CD4-positive, alpha-beta T cell treated with Interleukin-12 subunit alpha and Interleukin-12 subunit beta, for 1 hour (primary cell): ENCODE measurements at regions not wholly inside any gene's neighbourhood (a gene's known extent, or its start where the extent isn't known, plus 50 kb on each side); places are given as distances from the start of the nearest gene placed in this dataset.

Experiments used
- DNase-seq: peaks from one replicate; pipeline ENCODE4 v3.0.0-alpha.2; 2020

GRCh38 chr13:50697746-50698539, 145.5 kb downstream of the DLEU7 start:
- DNase-seq, result no peak

DNA sequence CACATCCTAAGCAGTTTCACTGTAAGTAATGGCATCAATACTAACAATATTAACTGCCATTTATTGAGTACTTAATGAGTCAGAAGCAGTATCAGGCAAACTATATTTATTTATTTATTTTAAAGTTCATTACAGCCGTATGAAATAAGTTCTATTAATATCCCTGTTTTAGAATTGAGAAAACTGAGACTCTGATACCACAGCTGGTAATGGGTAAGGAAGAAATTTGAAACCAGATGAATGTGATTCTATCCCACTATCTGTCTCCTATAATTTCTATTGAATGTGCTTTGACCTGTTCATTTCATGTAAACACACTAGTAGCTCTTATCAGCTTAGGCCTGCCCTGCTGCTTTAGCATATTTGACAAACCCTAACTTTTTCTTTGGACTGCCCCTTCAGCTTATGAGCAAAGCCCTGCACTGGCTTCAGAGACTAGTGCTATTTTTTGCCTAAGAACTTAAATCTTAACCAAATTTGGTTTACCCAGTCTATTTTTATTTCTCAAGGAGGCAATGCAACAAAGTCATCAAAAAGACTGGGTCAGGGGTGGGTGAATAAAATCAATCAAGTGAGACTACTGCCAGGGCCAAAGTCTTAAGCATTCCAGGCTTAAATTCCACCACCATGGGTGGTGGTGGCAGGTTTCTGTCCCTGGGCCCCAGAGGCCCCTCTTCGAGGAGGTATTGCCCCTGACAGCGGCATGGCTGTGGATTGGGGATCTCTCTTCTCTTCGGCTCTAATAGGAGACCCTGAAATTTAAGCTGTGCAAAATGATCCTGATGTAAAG, 143.4 kb downstream of the DLEU7 start:
- DNase-seq, result no peak

DNA sequence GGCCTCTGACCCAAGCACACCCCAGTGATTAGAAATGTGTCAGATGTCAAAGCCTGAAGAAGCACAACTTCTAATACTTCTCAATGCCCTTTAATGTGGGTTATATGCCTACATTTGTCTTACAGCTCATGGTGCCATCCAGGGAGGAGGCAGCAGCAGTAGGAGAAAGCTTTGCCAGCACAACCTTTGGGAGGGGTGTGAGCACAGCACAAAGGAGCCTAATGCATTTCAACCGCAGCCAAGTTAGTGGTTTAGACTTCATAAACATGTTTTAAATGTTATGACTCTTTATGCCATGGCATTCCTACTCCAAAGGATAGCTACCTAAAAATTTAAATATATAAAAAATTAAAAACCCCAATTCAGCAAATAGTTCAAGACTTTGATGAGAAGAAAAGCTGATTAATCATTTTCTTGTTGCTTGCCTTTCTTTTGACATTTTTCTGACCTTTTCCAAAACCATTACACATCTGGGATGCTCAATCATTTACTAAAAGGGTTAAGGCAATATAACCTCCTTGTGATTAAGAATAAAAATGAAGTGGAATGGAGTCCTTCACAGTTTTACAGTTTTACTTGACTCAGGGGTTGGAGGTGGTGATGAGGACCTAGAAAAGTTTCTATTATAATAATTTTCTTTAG, 142.7 kb downstream of the DLEU7 start:
- DNase-seq, result no peak

GRCh38 chr13:50701469-50701868, 142.0 kb downstream of the DLEU7 start:
- no peak for DNase-seq

- no peak for DNase-seq
Observed at GRCh38 chr13:50706505-50706904, 137.0 kb downstream of the DLEU7 start.

- no peak for DNase-seq
Observed at GRCh38 chr13:50707628-50708027, 135.9 kb downstream of the DLEU7 start.

DNA sequence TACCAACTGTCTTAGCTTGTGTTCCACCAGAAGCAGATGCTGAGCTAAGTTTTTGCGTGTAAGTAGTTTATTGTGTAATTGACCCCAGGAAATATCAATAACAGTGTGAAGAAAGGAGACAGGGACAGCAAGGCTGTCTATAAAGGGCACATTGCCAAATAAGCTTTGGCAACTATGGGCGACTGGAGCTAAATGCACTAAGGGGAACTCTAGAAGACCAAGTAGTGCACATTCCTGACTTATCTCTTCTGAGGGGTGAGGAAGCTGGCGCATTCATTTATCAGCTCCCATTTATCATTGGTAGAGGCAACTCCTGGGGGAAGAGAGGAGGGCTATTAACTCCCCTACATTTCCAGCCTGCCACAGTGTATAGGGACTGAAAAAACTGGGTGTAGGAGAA, 135.0 kb downstream of the DLEU7 start:
- no peak for DNase-seq

DNA sequence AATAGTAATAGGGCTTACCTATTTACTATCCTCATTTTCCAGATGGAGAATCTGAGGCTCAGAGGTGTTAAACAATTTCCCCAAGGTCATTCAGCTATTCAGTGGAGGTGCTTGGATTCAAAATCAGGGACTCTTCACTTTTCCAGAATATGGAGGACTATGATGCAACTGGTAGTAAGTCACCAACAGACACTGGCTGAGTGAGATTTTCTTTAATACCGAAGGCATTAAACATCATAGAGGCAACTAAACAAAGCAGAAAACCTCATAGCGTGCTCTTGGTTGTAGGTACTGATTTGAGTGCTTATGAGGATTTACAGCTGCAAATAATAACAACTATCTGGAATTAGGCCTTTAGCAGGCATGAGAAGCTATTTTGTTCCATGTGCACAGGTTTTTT, 134.4 kb downstream of the DLEU7 start:
- no peak for DNase-seq

- DNase-seq, result no peak
Observed at GRCh38 chr13:50711131-50711815, 132.2 kb downstream of the DLEU7 start.

DNA sequence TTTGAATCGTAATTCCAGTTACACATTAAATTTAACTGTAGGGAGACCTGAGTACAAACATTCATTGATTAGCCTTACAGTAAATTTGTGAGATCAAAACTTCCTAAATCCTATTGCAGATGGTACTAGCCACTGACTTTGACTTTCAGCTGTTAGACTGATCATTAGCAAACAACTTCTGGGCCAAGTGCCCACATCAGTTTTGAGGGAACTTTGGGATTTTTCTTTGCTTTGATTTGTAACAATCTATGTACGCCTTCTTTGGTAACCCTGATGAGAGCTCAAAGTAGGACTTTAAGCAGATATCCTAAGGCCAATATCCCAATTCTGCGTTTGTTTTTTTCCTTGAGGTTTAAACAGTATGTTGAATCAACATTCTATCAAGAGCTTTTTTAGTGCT, 131.5 kb downstream of the DLEU7 start:
- no peak for DNase-seq

- no peak for DNase-seq
Observed at GRCh38 chr13:50712456-50712855, 131.0 kb downstream of the DLEU7 start.

GRCh38 chr13:50712881-50713280, 130.6 kb downstream of the DLEU7 start:
- DNase-seq, result no peak

GRCh38 chr13:50713523-50714248, 129.8 kb downstream of the DLEU7 start:
- DNase-seq, result peak; percentile 38

DNA sequence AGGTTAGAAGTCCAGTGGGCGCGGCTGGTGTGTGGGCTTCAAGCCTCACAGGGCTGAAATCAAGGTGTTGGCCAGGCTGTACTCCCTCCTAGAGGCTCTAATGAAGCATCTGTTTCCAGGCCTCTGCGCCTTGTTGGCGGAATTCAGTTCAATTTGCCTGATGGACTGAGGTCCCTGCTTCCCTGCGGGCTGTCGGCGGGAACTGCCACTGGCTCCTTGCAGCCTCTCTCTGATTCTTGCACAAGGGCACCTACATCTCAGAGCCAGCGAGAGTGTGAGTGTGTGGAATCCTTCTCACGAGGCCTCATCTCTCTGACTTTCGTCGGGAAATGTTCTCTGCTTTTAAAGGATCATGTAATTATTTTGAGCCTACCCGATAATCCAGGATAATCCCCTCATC, 128.6 kb downstream of the DLEU7 start:
- no peak for DNase-seq

- DNase-seq, result peak; percentile 8
Observed at GRCh38 chr13:50715402-50716146, 127.9 kb downstream of the DLEU7 start.

DNA sequence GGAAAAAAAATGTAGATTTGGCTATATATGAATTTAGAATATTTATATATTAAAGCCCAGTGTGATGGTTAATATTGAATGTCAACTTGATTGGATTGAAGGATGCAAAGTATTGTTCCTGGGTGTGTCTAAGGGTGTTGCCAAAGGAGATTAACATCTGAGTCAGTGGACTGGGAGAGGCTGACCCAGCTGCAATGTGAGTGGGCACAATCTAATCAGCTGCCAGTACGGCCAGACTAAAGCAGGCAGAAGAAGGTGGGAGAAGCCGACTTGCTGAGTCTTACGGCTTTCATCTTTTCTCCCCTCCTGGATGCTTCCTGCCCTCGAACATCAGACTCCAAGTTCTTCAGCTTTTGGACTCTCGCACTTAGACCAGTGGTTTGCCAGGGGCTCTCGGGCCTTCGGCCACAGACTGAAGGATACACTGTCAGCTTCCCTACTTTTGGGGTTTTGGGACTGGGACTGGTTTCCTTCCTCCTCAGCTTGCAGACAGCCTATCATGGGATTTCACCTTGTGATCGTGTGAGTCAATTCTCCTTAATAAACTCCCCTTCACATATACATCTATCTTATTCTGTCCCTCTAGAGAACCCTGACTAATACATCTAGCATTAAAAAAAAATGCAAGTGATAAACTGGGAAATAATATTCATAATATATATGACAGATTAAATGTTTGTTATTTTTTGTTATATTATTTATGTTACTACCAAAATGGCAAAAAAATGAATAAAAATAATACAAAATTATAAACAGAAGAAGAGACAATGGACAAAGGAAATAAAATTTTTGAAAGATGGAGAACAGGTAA, 122.4 kb downstream of the DLEU7 start:
- no peak for DNase-seq

- no peak for DNase-seq
Observed at GRCh38 chr13:50721672-50721992, 121.9 kb downstream of the DLEU7 start.

GRCh38 chr13:50722440-50723125, 120.9 kb downstream of the DLEU7 start:
- no peak for DNase-seq

DNA sequence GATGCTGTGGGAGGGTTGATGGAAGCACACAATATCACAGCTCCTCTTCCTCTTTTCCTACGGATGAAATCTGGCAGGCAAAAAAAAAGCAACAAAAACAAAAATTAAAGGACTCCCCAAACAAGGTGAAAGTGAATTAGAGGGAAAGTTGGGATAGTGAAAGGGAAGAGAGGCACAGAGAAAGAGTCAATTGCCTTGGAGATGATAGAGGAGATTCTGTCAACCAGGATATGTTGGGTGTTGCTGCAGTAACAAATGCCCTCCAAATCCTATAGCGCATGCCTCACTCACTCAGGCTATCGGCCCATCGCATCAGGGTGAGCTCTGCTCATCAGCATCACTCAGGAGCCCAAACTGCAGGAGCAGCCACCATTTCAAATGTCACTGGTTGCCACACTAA, 119.1 kb downstream of the DLEU7 start:
- no peak for DNase-seq

DNA sequence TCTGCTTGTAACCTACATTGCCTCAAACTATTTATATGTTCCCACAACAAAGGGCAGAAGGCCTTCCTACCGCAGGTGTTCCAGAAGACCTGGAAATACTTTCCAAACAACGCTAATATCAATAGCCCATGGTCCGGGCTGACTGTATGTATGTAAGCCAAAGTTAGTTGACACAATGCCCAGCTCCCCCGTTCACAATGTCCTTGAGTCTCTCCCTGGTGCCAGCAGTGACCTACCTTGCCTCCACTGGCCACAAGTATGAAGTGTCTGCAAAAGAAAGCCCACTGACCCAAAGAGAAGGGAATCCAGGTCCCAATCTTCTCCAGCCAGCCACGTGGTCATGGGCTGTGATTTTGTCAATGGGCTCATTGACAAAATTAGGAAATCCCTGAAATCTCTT, 118.6 kb downstream of the DLEU7 start:
- no peak for DNase-seq
